NOMO-1 (cell line): ENCODE measurements at regions not wholly inside any gene's neighbourhood (a gene's known extent, or its start where the extent isn't known, plus 50 kb on each side); places are given as distances from the start of the nearest gene placed in this dataset.

Experiments
- DNase-seq, 2 experiments: peaks; one replicate each; lab custom pipeline; 2025; ENCODE audit not compliant: unreplicated experiment in 2 of 2; lab: John Stamatoyannopoulos, UW

DNA sequence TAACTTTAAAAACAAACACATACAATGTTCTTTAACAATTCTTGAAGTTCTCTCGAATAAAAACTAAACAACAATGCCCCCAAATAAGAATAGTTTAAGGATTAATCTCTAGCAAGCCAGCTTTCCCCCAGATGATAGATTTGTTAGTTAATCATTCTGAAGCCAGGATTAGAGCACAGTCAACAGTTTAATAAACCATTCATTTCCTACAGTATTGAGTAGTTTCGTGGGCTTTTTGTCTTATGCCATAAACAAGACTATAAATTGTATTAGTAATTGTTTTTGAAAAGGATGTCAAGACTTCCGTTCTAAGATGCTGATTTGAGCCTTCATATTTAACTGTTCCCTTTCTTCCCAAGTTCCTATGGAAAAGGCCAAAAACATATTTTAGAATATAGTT is 136.6 kb downstream of the PIK3R1 start:
- no peak for DNase-seq

- DNase-seq, result no peak
These were observed 138.0 kb downstream of the PIK3R1 start for GRCh38 chr5:68353605-68354004.

- no peak for DNase-seq
These were observed 138.8 kb downstream of the PIK3R1 start for GRCh38 chr5:68354315-68354714.

DNA sequence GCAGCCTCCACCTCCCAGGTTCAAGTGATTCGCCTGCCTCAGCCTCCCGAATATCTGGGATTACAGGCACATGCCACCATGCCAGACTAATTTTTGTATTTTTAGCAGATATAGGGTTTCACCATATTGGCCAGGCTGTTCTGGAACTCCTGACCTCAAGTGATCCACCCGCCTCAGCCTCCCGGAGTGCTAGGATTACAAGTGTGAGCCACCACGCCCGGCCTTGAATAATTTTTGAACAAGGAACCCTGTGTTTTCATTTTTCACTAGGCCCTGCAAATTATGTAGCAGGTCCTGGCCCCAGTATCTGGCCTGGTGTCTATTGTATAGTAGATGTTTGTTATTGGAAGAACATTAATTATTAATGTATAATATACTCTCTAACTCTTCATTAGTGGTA is 140.7 kb downstream of the PIK3R1 start:
- DNase-seq, result no peak

- DNase-seq, result no peak
These were observed 141.1 kb downstream of the PIK3R1 start for GRCh38 chr5:68356623-68357022.

DNA sequence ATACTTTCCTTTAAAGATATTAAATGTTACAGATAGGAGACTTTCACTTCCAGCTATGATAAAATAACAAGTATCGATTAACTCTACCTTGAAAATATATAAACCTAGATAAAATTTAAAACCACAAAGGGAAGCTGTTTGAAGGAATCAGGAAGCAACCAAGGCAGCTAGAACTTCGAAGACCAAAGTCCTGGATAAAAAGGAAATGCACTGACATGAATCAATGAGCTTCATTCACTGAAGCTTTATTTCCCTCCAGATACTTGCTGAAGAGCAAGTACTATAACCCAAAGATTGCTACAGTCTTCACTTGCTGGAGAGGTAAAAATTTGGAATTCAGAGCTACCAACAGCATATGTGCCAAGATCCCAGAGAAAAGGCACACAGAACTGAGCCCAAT is 144.1 kb downstream of the PIK3R1 start:
- DNase-seq, result no peak

DNA sequence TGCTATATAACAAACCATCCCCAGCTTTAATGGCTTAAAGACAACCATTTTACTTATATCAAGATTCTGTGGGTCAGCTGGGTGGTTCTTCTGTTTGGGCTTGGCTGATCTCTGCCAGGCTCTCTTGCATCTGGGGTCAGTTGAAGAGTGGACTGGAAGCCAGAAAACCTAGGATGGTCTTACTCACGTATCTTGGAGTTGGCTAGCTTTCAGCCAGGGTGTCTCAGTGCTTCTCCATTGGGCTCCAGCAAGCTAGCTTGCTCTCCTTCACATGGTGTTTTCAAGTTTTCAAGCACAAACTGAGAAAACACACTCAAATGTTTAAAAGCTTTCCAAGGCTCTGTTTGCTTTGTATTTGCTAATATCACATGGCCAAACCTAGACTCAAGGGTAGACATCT is 146.8 kb downstream of the PIK3R1 start:
- no peak for DNase-seq

GRCh38 chr5:68365889-68366288 is 150.3 kb downstream of the PIK3R1 start:
- no peak for DNase-seq

DNA sequence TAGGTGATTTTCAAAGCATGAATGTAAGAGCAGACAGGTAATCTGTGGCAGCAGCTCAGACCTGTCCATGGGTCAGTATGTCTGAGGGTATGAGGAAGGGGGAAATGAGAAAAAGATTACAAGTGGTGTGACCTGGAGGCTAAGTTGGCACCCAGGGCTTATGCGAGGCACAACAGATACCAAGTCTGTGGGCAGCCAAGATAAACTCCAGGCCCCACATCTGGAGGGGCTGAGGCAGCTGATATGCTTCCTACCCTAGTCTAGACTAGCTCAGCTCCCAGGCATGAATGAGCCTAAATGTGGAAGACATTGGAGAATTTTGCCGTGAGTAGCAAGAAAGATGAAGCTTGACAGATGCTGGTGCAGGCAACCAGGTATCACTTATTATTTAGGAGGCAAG is 151.7 kb downstream of the PIK3R1 start:
- no peak for DNase-seq

DNA sequence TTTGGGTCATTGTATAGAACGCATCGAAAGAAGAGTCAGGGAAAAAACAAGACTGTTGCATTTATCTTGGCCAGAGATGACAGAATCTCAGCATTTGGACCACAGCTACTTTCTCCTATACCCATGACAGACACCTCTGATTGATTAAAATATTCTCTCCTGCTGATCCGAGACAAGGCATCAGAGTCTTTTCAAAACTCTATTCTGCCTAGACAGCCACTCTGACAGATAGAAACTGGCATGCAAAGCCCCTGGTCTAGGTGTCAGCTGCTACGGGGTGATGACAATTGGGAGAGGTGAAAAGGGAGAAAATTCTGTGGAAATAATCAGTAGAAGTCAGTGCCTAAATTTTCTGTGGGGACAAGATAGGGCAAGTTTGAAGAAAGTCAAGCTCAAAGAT is 152.2 kb downstream of the PIK3R1 start:
- DNase-seq, result no peak

DNA sequence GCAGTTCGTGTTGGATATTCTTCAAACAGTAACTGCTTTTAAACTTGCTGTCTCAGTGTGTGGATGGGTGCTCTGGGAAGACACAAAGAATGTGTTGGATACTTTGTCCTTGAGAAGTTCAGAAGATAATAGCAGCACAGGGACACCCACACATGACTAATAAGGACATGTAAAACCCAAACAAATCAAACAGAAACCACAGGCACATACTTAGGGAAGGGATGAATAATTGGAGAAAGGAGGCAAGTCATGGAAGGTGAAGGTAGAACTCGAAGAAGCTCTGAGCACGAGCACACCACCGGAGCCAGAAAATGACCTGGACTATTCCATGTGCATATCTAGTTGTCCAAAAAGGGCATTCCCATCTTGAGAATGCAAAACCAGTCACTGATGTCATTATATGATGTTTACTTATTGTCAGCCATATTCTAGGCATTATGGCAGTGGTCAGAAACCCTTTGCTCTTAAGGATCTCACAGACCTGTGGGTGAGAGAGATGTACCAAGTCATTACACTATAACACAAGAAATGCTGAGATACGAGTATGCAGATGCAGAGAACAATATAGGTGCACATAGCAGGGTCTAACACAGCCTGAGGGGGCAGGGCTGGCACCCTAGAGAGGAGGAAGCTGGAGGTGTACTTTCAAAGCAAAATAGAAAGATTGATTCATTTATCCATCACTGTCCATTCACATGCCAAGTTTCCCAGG is 152.9 kb downstream of the PIK3R1 start:
- no peak for DNase-seq

DNA sequence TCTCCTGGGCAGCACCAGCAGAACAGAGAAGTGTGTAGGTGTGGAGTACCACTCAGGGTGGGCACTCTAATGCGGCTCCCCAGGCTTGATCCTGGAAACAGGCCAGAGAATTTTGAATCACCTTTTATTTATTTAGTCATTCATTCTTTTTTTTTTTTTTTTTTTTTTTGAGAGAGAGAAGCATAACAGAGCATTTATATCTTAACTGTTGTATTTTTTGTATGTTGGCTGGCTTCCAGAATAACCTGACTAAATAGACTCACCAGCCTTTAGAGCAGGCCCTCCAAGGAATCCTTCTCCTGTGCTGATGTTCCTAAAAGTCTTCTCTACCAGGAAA is 153.4 kb downstream of the PIK3R1 start:
- no peak for DNase-seq

GRCh38 chr5:68369457-68370125 is 154.0 kb downstream of the PIK3R1 start:
- DNase-seq, result peak; percentile 34 to 40

DNA sequence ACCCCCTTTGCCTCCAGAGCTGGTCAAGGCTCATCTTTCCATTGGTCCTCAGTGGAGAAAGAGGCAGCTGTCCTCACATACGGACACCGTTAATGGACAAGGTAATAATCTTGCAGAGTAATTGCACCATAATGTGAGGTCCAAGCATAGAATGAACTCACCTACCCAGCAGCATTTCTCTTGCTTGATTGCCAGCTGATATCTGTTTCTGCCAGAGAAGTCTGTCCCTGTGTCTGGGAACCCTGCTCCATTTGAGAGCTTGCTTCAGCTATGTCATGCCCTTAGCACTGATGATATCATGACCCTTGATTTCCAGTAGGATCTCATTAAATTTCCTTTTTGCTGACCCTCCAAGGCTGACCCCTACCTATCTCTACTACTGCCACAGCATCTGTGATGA is 154.6 kb downstream of the PIK3R1 start:
- DNase-seq, result no peak

GRCh38 chr5:68371607-68372006 is 156.1 kb downstream of the PIK3R1 start:
- no peak for DNase-seq

DNA sequence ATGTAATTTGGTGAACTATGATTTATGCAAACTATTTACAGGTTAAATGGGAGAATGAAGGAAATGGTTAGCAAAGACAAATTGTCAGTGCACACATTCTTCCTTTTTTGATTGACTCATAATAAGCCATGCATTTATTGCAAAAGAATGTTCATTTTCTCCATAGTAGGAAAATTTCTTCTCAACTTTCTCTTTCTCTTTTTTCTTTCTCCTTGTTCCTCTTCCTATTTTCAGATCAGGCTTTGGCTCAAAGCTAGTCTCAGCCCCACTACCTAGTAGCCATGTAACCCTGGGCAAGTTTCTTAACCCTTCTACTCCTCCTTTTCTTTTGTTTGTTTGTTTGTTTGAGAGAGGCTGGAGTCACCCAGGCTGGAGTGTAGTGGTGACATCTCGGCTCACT is 156.6 kb downstream of the PIK3R1 start:
- peak; percentile 11 to 78 for DNase-seq

DNA sequence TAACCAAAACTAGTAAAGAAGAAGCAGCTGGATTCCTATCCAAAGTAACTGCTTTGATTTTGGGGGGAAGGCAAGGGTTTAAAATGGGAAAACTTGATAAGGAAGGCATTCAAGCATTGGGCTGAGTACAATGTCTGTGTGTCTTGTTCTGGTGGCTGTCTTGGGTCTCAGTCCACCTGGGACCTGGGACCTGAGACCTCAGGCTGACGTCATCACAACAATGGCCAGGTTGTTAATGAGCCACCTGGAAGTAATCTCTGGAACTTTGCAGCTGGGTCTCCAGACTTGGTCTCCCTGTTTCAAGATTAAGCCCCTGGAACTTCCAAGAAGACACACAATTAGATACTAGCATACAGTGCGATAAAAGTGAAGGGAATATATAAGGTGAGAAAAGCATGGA is 157.5 kb downstream of the PIK3R1 start:
- no peak for DNase-seq

- DNase-seq, result no peak
These were observed 159.4 kb downstream of the PIK3R1 start for GRCh38 chr5:68374796-68375518.

GRCh38 chr5:68375540-68375939 is 160.0 kb downstream of the PIK3R1 start:
- no peak for DNase-seq

DNA sequence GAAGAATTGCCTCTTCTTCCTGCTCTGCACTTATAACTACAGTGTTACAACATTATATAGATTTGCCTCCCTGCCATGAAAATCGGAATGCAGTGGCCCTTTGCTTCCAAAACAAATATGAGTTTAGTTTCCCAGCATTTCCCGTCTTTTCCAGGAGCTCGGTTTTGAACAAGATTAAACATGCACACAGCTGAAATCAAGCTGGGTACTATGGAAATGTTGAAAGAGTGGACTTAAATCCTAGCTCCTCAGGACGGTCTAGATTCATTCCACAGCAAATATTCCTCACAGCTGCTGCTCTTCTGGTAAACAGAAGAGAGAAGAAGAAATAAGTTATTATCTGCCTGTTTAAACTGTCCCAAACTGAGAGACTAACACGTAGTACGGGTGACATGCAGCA is 161.4 kb downstream of the PIK3R1 start:
- no peak for DNase-seq

GRCh38 chr5:68377733-68378132 is 162.2 kb downstream of the PIK3R1 start:
- no peak for DNase-seq

DNA sequence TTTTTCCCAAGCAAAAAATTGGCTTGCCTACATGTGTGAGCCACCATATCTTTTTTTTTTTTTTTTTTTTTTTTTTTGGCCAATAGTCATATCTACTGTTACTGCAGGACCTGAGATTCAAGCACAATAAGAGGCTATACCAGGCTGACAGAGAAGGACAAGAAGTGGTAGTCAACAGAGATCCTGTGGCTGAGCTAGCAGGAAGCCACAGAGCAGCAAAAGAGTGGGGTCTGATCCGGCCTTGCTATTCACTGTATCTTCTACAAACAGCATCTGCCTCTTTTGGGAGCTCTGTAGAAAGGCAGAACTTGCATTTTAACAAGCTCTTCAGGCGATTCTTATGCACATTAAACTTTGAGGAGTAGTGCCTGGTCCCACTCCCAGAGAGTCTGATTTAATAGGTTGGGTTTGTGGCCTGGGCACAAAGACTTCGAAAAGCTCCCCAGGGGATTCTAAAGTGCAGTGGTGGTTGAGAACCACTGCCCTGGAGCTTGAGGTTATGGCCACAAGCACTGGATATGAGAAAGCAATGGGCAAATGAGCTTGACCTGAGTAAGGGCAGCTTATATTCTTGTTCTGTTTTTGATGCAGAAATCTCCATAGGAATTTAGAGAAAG is 162.8 kb downstream of the PIK3R1 start:
- no peak for DNase-seq
